GM23338 (cell line): ENCODE measurements at regions not wholly inside any gene's neighbourhood (a gene's known extent, or its start where the extent isn't known, plus 50 kb on each side); places are given as distances from the start of the nearest gene placed in this dataset.

Source experiments
- CTCF ChIP-seq, 2 experiments: fragments of 200-600 bp in 1 of 2; sonication (generic) in 1 of 2; conservative IDR thresholded peaks; 2 replicates each; pipeline versions ENCODE4 v1.5.1 to v1.6.1; 2016 to 2017; ENCODE audit warnings: antibody characterized with exemption in 2 of 2, low read depth in 2 of 2, mild to moderate bottlenecking in 2 of 2, moderate library complexity in 1 of 2
- EZH2phosphoT487 ChIP-seq: fragments of 200-600 bp; sonication (generic); IDR thresholded peaks from one replicate; pipeline ENCODE4 v1.8.1; 2018; ENCODE audit warnings: antibody characterized with exemption; ENCODE audit not compliant: unreplicated experiment
- JUNB ChIP-seq: IDR thresholded peaks from one replicate; pipeline ENCODE4 v1.6.1; 2016; ENCODE audit warnings: antibody characterized with exemption; ENCODE audit not compliant: unreplicated experiment
- NANOG ChIP-seq: IDR thresholded peaks from 2 replicates; pipeline ENCODE4 v1.6.1; 2016; ENCODE audit warnings: antibody characterized with exemption, borderline replicate concordance
- POLR2AphosphoS5 ChIP-seq: IDR thresholded peaks from 2 replicates; pipeline ENCODE4 v1.6.1; 2016; ENCODE audit warnings: antibody characterized with exemption, low read depth
- REST ChIP-seq: IDR thresholded peaks from one replicate; pipeline ENCODE4 v1.6.1; 2018; ENCODE audit warnings: antibody characterized with exemption; ENCODE audit not compliant: unreplicated experiment
- ZNF331 ChIP-seq: fragments of 250-450 bp; sonication (Bioruptor Pico); IDR thresholded peaks from 2 replicates; pipeline ENCODE4 v1.5.0; 2020; ENCODE audit warnings: low read depth, mild to moderate bottlenecking, moderate library complexity

GRCh38 chr9:134551176-134551575 is 90.4 kb upstream of the COL5A1 start:
- TF ChIP-seq CTCF (conservative IDR thresholded peaks at IDR 0.05; ENCODE audit: low read depth in 2 of 2) (no peak), JUNB (no peak), POLR2AphosphoS5 (no peak), EZH2phosphoT487 (no peak), NANOG (no peak), REST (no peak), ZNF331 (no peak)
